ENCODE measurements at regions not wholly inside any gene's neighbourhood (a gene's known extent, or its start where the extent isn't known, plus 50 kb on each side); places are given as distances from the start of the nearest gene placed in this dataset.

- DNase-seq (ENCODE audit: low read depth in 4 of 4, low spot score in 1 of 4) = no peak
Measured at GRCh38 chr2:118349365-118349764, 261.1 kb downstream of the INSIG2 start.

- DNase-seq (ENCODE audit: low read depth in 4 of 4, low spot score in 1 of 4) = no peak
Measured at GRCh38 chr2:118348380-118349034, 260.2 kb downstream of the INSIG2 start.

GRCh38 chr2:118345465-118345864 is 257.2 kb downstream of the INSIG2 start:
- no peak for DNase-seq (ENCODE audit: low read depth in 4 of 4, low spot score in 1 of 4)

GRCh38 chr2:118340103-118340502 is 251.8 kb downstream of the INSIG2 start:
- no peak for DNase-seq (ENCODE audit: low read depth in 4 of 4, low spot score in 1 of 4)

- no peak for DNase-seq (ENCODE audit: low read depth in 4 of 4, low spot score in 1 of 4)
Measured at GRCh38 chr2:118339386-118339785, 251.1 kb downstream of the INSIG2 start.

GRCh38 chr2:118333664-118334063 is 245.4 kb downstream of the INSIG2 start:
- DNase-seq (ENCODE audit: low read depth in 4 of 4, low spot score in 1 of 4) = no peak

GRCh38 chr2:118325321-118325955 is 237.2 kb downstream of the INSIG2 start:
- DNase-seq (ENCODE audit: low read depth in 4 of 4, low spot score in 1 of 4) = no peak

GRCh38 chr2:118322406-118322805 is 234.1 kb downstream of the INSIG2 start:
- DNase-seq (ENCODE audit: low read depth in 4 of 4, low spot score in 1 of 4) = no peak

- DNase-seq (ENCODE audit: low read depth in 4 of 4, low spot score in 1 of 4) = no peak
Measured at GRCh38 chr2:118321432-118322105, 233.3 kb downstream of the INSIG2 start.

- DNase-seq (ENCODE audit: low read depth in 4 of 4, low spot score in 1 of 4) = no peak
Measured at GRCh38 chr2:118320658-118321057, 232.4 kb downstream of the INSIG2 start.

GRCh38 chr2:118320196-118320595 is 231.9 kb downstream of the INSIG2 start:
- no peak for DNase-seq (ENCODE audit: low read depth in 4 of 4, low spot score in 1 of 4)

- no peak for DNase-seq (ENCODE audit: low read depth in 4 of 4, low spot score in 1 of 4)
Measured at GRCh38 chr2:118319271-118319684, 231.0 kb downstream of the INSIG2 start.

GRCh38 chr2:118315606-118316005 is 227.3 kb downstream of the INSIG2 start:
- DNase-seq (ENCODE audit: low read depth in 4 of 4, low spot score in 1 of 4) = no peak

- no peak for DNase-seq (ENCODE audit: low read depth in 4 of 4, low spot score in 1 of 4)
Measured at GRCh38 chr2:118312969-118313756, 224.9 kb downstream of the INSIG2 start.

- no peak for DNase-seq (ENCODE audit: low read depth in 4 of 4, low spot score in 1 of 4)
Measured at GRCh38 chr2:118310681-118311429, 222.6 kb downstream of the INSIG2 start.

- peak; percentile 17 to 39 (median 38) for DNase-seq (ENCODE audit: low read depth in 4 of 4, low spot score in 1 of 4)
Measured at GRCh38 chr2:118309946-118310680, 221.8 kb downstream of the INSIG2 start.

- DNase-seq (ENCODE audit: low read depth in 4 of 4, low spot score in 1 of 4) = no peak
Measured at GRCh38 chr2:118309257-118309945, 221.1 kb downstream of the INSIG2 start.

- no peak for DNase-seq (ENCODE audit: low read depth in 4 of 4, low spot score in 1 of 4)
Measured at GRCh38 chr2:118307864-118308263, 219.6 kb downstream of the INSIG2 start.

GRCh38 chr2:118301248-118301647 is 213.0 kb downstream of the INSIG2 start:
- DNase-seq (ENCODE audit: low read depth in 4 of 4, low spot score in 1 of 4) = no peak

GRCh38 chr2:118300832-118301231 is 212.6 kb downstream of the INSIG2 start:
- DNase-seq (ENCODE audit: low read depth in 4 of 4, low spot score in 1 of 4) = no peak
